GM19239 (cell line): ENCODE measurements at regions not wholly inside any gene's neighbourhood (a gene's known extent, or its start where the extent isn't known, plus 50 kb on each side); places are given as distances from the start of the nearest gene placed in this dataset.

Experiments
- DNase-seq: peaks from one replicate; pipeline ENCODE4 v3.0.0; 2011; ENCODE audit warnings: low spot score; ENCODE audit not compliant: insufficient read length
- FAIRE-seq: peaks from 2 replicates; lab custom pipeline; 2011; peaks lifted over from hg19 to GRCh38; lab: Jason Lieb, UNC

DNA sequence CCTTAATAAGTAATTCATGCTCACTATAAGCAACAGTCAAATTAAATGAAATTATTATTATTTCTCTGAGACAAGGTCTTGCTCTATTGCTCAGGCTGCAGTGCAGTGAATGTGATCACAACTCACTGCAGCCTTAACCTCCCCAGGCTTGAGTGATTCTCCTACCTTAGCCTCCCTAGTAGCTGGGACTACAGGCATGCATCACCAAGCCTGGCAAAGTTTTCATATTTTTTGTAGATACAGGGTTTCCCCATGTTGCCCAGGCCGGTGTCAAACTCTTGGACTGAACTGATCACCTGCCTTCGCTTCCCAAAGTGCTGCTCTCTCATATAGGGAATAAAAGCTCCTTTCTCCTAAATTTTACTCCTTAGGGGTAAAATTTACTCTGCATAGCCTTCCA, 74.9 kb upstream of the GAREM1 start:
- FAIRE-seq (no peak), DNase-seq (no peak)

DNA sequence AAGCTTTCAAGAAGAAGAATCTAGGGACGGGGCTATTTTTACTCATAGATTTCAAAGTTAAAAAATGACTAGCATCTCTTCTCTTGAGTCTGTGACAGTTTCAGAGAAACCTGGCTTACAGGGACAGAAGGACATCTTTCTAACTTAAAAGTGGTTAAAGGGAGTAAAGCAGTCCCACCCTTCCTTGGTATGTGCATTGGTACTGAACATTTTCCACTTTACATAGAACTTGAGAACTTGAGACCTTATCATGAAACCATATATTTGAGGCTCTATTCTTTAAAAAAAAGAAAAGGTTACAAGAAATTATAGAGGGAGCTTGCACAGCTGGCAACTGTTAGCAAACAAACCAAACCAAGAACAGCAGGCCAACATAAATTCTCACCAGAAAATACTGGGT, 73.4 kb upstream of the GAREM1 start:
- DNase-seq (no peak), FAIRE-seq (no peak)

DNA sequence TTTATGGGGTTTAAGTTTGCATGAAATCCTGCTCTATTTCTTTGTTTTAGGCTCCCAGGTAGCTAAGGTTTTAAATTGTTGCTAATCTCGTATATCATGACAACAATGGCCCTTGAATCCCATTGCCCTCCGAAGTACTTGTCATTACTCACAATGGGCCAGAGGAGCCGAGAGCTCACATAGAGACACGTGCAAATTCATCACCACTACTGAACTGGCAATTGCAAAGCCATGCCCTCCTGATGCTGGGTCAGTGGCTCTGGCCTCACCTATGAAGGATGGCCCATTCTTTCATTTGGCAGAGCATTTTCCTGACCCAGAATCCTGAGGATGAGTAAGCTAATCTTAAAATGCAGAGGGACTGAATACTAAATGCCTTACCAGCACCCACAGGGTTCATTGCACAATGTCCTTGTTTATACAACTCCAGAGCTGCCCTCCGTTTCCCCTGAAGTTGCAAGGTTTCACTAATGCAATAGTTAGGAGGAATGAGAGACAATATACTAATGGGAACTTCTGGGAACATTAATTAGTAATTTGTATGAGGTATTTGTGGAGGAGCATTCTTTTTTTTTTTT, 71.6 kb upstream of the GAREM1 start:
- FAIRE-seq (no peak), DNase-seq (no peak)

DNA sequence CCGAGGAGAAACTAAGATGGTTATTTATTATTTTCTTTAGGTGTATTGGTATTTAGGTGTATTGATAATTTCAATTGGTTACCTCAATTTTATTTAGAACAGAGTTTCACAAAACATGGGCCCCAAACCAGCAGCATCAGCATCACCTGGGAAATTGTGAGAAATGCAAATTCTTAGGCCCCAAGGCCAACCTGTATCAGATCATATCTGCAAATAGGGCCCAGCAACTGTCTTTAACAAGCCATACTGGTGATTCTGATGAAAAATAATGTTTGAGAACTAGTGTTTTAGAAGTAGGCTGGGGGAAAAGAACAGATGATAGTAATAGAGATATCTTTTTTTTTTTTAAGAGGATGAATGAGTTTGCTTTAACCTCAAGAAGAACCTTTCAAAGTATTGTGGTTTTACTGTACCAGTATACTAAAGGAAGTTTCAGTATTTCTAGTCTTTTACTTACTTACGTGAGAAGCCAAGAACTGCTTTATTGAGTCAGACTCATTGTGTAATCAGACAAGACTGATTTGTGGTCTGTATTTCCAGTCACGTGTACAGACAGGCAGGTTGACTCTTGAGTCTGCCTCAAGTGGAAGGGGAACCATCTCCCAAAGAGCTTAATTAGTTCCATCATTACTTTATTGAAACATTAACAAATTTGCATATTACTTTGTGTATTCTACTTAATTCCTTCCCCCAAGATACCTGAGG, 60.4 kb upstream of the GAREM1 start:
- DNase-seq (no peak), FAIRE-seq (no peak)

DNA sequence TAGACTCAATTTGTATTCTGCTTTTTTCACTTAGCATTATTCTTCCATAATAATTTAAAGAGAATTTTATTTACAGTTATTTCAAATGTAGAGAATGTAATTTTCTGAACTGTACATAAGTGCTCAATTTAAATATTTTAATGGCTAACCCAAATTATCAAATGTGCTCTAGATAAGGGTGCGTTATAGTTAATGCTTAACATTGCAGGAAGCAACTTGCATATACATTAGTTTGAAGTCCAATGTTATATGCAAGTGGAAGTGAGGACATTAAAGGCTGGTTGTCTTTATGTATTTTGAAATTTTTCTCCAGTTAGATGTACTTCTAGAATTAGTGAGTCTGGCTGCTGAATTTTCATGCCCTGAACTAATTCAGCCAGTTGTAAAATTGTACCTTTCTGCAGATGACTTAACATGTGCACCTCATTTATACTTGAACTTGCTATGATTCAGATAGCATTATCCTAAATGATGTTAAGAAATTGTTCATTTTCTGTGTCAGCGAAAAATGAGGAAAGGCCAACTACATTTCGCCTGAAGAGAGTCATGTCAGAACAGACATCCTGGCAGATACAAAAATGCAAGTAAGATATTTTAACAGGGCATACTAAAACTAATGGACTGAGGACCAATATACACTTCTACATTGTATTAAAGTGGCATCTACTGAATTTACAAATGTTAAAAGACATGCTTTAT, 59.2 kb upstream of the GAREM1 start:
- no peak for DNase-seq
- no peak for FAIRE-seq

DNA sequence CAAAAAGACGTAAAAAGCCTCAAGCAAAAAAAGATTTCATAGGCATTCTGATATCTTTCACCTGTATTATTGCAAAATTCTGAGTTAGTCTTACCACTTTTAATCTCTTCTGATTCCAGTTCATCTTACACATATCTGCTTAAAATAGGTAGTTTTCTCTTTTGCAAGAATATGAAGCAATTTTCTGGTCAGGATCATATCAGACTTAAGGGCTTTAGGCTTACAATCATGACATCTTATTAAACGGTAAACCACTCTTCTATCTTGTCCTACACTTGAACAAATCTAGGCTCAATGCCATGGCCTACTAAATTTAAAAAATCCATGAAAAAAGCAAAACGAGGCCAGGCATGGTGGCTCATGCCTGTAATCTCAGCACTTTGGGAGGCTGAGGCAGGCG, 50.1 kb upstream of the GAREM1 start:
- no peak for FAIRE-seq
- no peak for DNase-seq
